Body of pancreas (tissue), 4 donors: ENCODE measurements at regions not wholly inside any gene's neighbourhood (a gene's known extent, or its start where the extent isn't known, plus 50 kb on each side); places are given as distances from the start of the nearest gene placed in this dataset.

Source experiments
- POLR2A ChIP-seq, 3 donors: fragments of 450-650 bp; IDR thresholded peaks; one replicate each; pipeline ENCODE4 v1.6.1; 2016; ENCODE audit warnings: antibody characterized with exemption in 3 of 3, mild to moderate bottlenecking in 2 of 3
- TF ChIP-seq, protein P1 (sequence below), 7 experiments: fragments of 450-650 bp in 4 of 7; fragments of 200-600 bp in 3 of 7; sonication (generic) in 3 of 7; IDR thresholded peaks; one replicate each; pipeline ENCODE4 v1.5.1; 2016 to 2019; ENCODE audit warnings: antibody characterized with exemption in 7 of 7

DNA sequence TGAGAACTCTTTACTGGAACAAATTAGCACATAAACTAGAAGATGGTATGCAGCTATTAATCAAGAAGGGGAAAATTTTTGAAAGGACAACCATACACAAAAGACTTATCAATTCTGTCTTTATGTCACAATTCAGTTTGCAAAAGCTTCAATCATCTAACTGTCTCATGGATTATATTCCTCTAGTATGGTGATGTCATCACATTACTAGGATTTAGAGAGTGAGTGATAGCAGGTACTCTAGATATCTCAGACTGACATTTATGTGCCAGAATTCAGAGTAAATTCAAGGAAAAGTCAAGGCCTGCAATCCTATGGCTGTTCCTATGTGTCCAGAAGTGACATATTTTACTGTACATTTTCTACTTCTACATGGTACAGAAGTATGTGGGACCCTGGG, 318.9 kb upstream of the GRAMD2B start:
- TF ChIP-seq, protein P1, sequence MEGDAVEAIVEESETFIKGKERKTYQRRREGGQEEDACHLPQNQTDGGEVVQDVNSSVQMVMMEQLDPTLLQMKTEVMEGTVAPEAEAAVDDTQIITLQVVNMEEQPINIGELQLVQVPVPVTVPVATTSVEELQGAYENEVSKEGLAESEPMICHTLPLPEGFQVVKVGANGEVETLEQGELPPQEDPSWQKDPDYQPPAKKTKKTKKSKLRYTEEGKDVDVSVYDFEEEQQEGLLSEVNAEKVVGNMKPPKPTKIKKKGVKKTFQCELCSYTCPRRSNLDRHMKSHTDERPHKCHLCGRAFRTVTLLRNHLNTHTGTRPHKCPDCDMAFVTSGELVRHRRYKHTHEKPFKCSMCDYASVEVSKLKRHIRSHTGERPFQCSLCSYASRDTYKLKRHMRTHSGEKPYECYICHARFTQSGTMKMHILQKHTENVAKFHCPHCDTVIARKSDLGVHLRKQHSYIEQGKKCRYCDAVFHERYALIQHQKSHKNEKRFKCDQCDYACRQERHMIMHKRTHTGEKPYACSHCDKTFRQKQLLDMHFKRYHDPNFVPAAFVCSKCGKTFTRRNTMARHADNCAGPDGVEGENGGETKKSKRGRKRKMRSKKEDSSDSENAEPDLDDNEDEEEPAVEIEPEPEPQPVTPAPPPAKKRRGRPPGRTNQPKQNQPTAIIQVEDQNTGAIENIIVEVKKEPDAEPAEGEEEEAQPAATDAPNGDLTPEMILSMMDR (IDR thresholded peaks at IDR 0.05): no peak
- no peak for TF ChIP-seq POLR2A (IDR thresholded peaks at IDR 0.05)
